ENCODE measurements at regions not wholly inside any gene's neighbourhood (a gene's known extent, or its start where the extent isn't known, plus 50 kb on each side); places are given as distances from the start of the nearest gene placed in this dataset.

GRCh38 chr13:58238972-58239773, 607.6 kb downstream of the PCDH17 start:
- H2BK120ac ChIP-seq (ENCODE audit: low read depth, low read length, poor library complexity, severe bottlenecking), result no peak overlapping the region
- H3K4me2 ChIP-seq (ENCODE audit: insufficient read depth, insufficient read length, low read length), result no peak overlapping the region
- H3K27ac ChIP-seq (ENCODE audit: insufficient read length, low read depth, low read length), result no peak overlapping the region
- DNase-seq, result no peak
- H3K27me3 Mint-ChIP-seq (ENCODE audit: low read depth), result no peaks in the 10 kb centered on the region
- H2BK12ac ChIP-seq (ENCODE audit: insufficient read length, low read depth, low read length), result no peak overlapping the region
- H2BK20ac ChIP-seq (ENCODE audit: low read depth, low read length, poor library complexity, severe bottlenecking), result no peak overlapping the region
- H3K23ac ChIP-seq (ENCODE audit: insufficient read length, low read depth, low read length), result no peak overlapping the region
- no peak overlapping the region for H3K56ac ChIP-seq (ENCODE audit: insufficient read length, low read depth, low read length)
- H3K4me1 Mint-ChIP-seq, result no peaks in the 10 kb centered on the region
- H2AK5ac ChIP-seq (ENCODE audit: insufficient read length, low read length), result no peak overlapping the region
- H2AFZ ChIP-seq (ENCODE audit: low read length), result no peak overlapping the region
- no peak overlapping the region for H3K18ac ChIP-seq (ENCODE audit: insufficient read length, low read depth, low read length)
- no peak overlapping the region for H3K4me3 Mint-ChIP-seq
- no peaks in the 10 kb centered on the region for H3K4me1 ChIP-seq (ENCODE audit: insufficient read depth, low read length)
- no peaks in the 10 kb centered on the region for H3K79me1 ChIP-seq (ENCODE audit: insufficient read depth, low read depth, low read length, poor library complexity, severe bottlenecking)
- no peak overlapping the region for H2BK5ac ChIP-seq (ENCODE audit: insufficient read length, low read length)
- WGBS (ENCODE audit: extremely low coverage, insufficient read length, low lambda C conversion rate), result no CpG with 5 or more reads among the region's 10 CpGs
- no peak overlapping the region for H4K5ac ChIP-seq (ENCODE audit: insufficient read length, low read depth, low read length)
- H3K9ac ChIP-seq (ENCODE audit: extremely low read depth, insufficient read length, low read length), result no peak overlapping the region
- TF ChIP-seq CTCF (conservative IDR thresholded peaks at IDR 0.05), result no peak
- peaks cover 0 to 8% of the 10 kb centered on the region in 2 experiments; a peak in 2 of 5 replicates for H3K9me3 Mint-ChIP-seq
- peaks cover 0 to 6% (median 0%) of the 10 kb centered on the region in 3 experiments; a peak in 1 of 7 replicates for H3K36me3 Mint-ChIP-seq (ENCODE audit: insufficient read depth in 1 of 3, low read depth in 3 of 3)
- H3K23me2 ChIP-seq (ENCODE audit: insufficient read length, low read depth, low read length, poor library complexity, severe bottlenecking), result no peaks in the 10 kb centered on the region
- H4K8ac ChIP-seq (replicated peaks; ENCODE audit: insufficient read length, low read depth, low read length), result no peak overlapping the region
- no peak overlapping the region for H3K4ac ChIP-seq (ENCODE audit: low read depth, low read length)
- no peak overlapping the region for H2BK15ac ChIP-seq (ENCODE audit: low read depth, low read length)
- no peak overlapping the region; the same call in 1 of the 2 replicates for H3K14ac ChIP-seq (ENCODE audit: insufficient read depth, low read length)
- no peaks in the 10 kb centered on the region for H4K20me1 ChIP-seq (ENCODE audit: control insufficient read depth, insufficient read depth, insufficient read length)
- peak overlapping the region in 1 of 3 experiments; percentile 48; a peak in 1 of 7 replicates for H3K27ac Mint-ChIP-seq
- no peaks in the 10 kb centered on the region for H3K79me2 ChIP-seq (ENCODE audit: insufficient read depth, low read length)
- no peak overlapping the region for H3T11ph ChIP-seq (ENCODE audit: low read length)
- no peaks in the 10 kb centered on the region for H3K27me3 ChIP-seq (ENCODE audit: insufficient read depth, low read length)
- H3K9me3 ChIP-seq (ENCODE audit: control insufficient read depth, low read depth, low read length), result no peaks in the 10 kb centered on the region
- no peak overlapping the region for H4K91ac ChIP-seq (ENCODE audit: insufficient read length, low read depth, low read length)
